ENCODE measurements at regions not wholly inside any gene's neighbourhood (a gene's known extent, or its start where the extent isn't known, plus 50 kb on each side); places are given as distances from the start of the nearest gene placed in this dataset.

GRCh38 chr11:115939731-115940421, 435.7 kb upstream of the CADM1 start:
- no peak for TF ChIP-seq CTCF (IDR thresholded peaks at IDR 0.05)
- Mint-ChIP-seq H3K4me3 (no peak overlapping the region), H3K9me3 (no peaks in the 10 kb centered on the region), H3K27ac (no peak overlapping the region), H3K36me3 (no peaks in the 10 kb centered on the region), H3K4me1 (peaks cover 0 to 12% of the 10 kb centered on the region in 2 donors), H3K27me3 (ENCODE audit: low read depth in 2 of 2) (peaks cover 0 to 5% of the 10 kb centered on the region in 2 donors)
- 79% methylated on average over 7 of the region's 7 CpGs for WGBS (ENCODE audit: insufficient coverage)
- intact Hi-C loops (cut with micrococcal nuclease), result no loop called here
- ATAC-seq (peak in 1 of 3 donors; percentile 7), DNase-seq (no peak)
- H3K4me3 ChIP-seq (ENCODE audit: low read length), result no peak overlapping the region
- H3K9me3 ChIP-seq (ENCODE audit: control insufficient read depth, insufficient read depth, low read length), result no peaks in the 10 kb centered on the region
- no peaks in the 10 kb centered on the region for H3K4me1 ChIP-seq (ENCODE audit: control insufficient read depth, insufficient read depth, low read length)
- H3K27ac ChIP-seq (ENCODE audit: low read length), result no peak overlapping the region
- no peaks in the 10 kb centered on the region for H3K36me3 ChIP-seq (ENCODE audit: control insufficient read depth, insufficient read depth, low read length)
- H3K27me3 ChIP-seq (ENCODE audit: control insufficient read depth, insufficient read depth, low read length), result no peaks in the 10 kb centered on the region

GRCh38 chr11:115939104-115939730, 435.0 kb upstream of the CADM1 start:
- DNase-seq, result no peak
- TF ChIP-seq CTCF (IDR thresholded peaks at IDR 0.05), result no peak
- WGBS (ENCODE audit: insufficient coverage), result 91% methylated on average over 6 of the region's 6 CpGs
- Histone ChIP-seq H3K27ac (ENCODE audit: low read length) (no peak overlapping the region), H3K36me3 (ENCODE audit: control insufficient read depth, insufficient read depth, low read length) (no peaks in the 10 kb centered on the region), H3K4me1 (ENCODE audit: control insufficient read depth, insufficient read depth, low read length) (no peaks in the 10 kb centered on the region), H3K9me3 (ENCODE audit: control insufficient read depth, insufficient read depth, low read length) (no peaks in the 10 kb centered on the region), H3K27me3 (ENCODE audit: control insufficient read depth, insufficient read depth, low read length) (no peaks in the 10 kb centered on the region), H3K4me3 (ENCODE audit: low read length) (no peak overlapping the region)
- Mint-ChIP-seq H3K27me3 (ENCODE audit: low read depth in 2 of 2) (peaks cover 0 to 5% of the 10 kb centered on the region in 2 donors), H3K4me1 (peaks cover 0 to 12% of the 10 kb centered on the region in 2 donors), H3K36me3 (no peaks in the 10 kb centered on the region), H3K9me3 (peaks cover 0 to 2% of the 10 kb centered on the region in 2 donors), H3K4me3 (no peak overlapping the region), H3K27ac (no peak overlapping the region)
- ATAC-seq, result no peak
- intact Hi-C loops (cut with micrococcal nuclease), result no loop called here

DNA sequence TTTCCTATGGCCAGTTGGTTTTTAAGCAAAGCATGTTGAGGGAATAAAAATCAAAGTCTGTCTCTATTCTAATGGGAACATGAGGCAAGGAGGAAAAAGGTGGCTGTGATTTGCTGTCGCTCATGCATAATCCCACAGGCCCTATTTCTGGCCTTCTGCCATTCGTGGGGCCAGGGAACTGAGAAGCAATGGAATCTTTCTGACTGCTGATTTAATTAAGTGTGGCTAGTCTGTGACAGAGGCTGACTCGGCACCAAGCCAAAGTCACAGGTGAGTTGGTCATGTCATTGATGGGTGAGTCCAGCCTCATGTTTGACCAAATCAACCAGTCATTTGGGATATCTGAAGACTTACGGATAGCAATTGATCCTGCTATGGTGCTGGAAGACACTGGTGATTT, 429.3 kb upstream of the CADM1 start:
- 93% methylated on average over 3 of the region's 4 CpGs for WGBS (ENCODE audit: insufficient coverage)
- no peaks in the 10 kb centered on the region for H3K36me3 Mint-ChIP-seq
- no peak for DNase-seq

More for the DNA sequence above, 429.3 kb upstream of the CADM1 start:
- ATAC-seq, result no peak
- Histone ChIP-seq H3K27me3 (ENCODE audit: control insufficient read depth, insufficient read depth, low read length) (no peaks in the 10 kb centered on the region), H3K4me1 (ENCODE audit: control insufficient read depth, insufficient read depth, low read length) (peaks cover 7% of the 10 kb centered on the region), H3K27ac (ENCODE audit: low read length) (no peak overlapping the region), H3K9me3 (ENCODE audit: control insufficient read depth, insufficient read depth, low read length) (no peaks in the 10 kb centered on the region), H3K4me3 (ENCODE audit: low read length) (no peak overlapping the region), H3K36me3 (ENCODE audit: control insufficient read depth, insufficient read depth, low read length) (no peaks in the 10 kb centered on the region)
- H3K4me1 Mint-ChIP-seq, result peaks cover 0 to 13% of the 10 kb centered on the region in 2 donors
- H3K27me3 Mint-ChIP-seq (ENCODE audit: low read depth in 2 of 2), result peaks cover 0 to 7% of the 10 kb centered on the region in 2 donors
- H3K27ac Mint-ChIP-seq, result no peak overlapping the region
- H3K9me3 Mint-ChIP-seq, result peaks cover 0 to 3% of the 10 kb centered on the region in 2 donors
- no peak overlapping the region for H3K4me3 Mint-ChIP-seq
- intact Hi-C loops (cut with micrococcal nuclease), result loop anchor here (1.0 kb wide), 1 partner anchor 33 kb away; no protein-coding TSS in a partner anchor
- no peak for TF ChIP-seq CTCF (IDR thresholded peaks at IDR 0.05)
